ENCODE measurements at regions not wholly inside any gene's neighbourhood (a gene's known extent, or its start where the extent isn't known, plus 50 kb on each side); places are given as distances from the start of the nearest gene placed in this dataset.
"Not testable (repeated sequence)": the region's sequence is repeated elsewhere in the genome, so short reads cannot be mapped to it uniquely, and the experiment has no call there.

GRCh38 chr11:34001557-34002064 lies 49.9 kb upstream of the CAPRIN1 start:
- H3K27ac ChIP-seq = peak overlapping the region; percentile 38
- no peak for TF ChIP-seq ZFX (IDR thresholded peaks at IDR 0.05)
- TF ChIP-seq, protein P1, sequence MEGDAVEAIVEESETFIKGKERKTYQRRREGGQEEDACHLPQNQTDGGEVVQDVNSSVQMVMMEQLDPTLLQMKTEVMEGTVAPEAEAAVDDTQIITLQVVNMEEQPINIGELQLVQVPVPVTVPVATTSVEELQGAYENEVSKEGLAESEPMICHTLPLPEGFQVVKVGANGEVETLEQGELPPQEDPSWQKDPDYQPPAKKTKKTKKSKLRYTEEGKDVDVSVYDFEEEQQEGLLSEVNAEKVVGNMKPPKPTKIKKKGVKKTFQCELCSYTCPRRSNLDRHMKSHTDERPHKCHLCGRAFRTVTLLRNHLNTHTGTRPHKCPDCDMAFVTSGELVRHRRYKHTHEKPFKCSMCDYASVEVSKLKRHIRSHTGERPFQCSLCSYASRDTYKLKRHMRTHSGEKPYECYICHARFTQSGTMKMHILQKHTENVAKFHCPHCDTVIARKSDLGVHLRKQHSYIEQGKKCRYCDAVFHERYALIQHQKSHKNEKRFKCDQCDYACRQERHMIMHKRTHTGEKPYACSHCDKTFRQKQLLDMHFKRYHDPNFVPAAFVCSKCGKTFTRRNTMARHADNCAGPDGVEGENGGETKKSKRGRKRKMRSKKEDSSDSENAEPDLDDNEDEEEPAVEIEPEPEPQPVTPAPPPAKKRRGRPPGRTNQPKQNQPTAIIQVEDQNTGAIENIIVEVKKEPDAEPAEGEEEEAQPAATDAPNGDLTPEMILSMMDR (conservative IDR thresholded peaks at IDR 0.05) = no peak

DNA sequence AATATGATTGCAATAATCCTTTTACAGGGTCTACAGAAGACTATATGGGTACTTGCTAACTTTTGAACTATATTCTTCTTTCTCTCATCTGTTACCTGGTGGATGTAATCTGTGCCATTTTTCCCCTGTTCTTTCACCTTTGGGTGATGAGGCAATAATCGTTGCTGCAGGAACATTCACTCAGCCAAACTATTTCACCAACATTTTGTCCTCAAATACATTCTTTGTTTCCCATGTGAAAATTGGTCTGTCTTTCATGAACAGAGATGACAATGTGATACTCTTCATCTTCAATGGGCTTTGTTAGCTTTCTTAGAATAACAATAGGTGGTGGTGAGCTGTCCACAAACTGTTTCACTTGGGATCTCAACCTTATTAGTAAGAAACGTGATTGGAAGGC lies 52.1 kb upstream of the CAPRIN1 start:
- H3K27ac ChIP-seq = no peak overlapping the region
- TF ChIP-seq, protein P1 (conservative IDR thresholded peaks at IDR 0.05) = no peak
- TF ChIP-seq ZFX (IDR thresholded peaks at IDR 0.05) = no peak

GRCh38 chr11:33997584-33998251 lies 53.8 kb upstream of the CAPRIN1 start:
- no peak overlapping the region for H3K27ac ChIP-seq
- TF ChIP-seq, protein P1 (conservative IDR thresholded peaks at IDR 0.05) = no peak
- no peak for TF ChIP-seq ZFX (IDR thresholded peaks at IDR 0.05)

- no peak overlapping the region for H3K27ac ChIP-seq
- no peak for TF ChIP-seq ZFX (IDR thresholded peaks at IDR 0.05)
- TF ChIP-seq, protein P1 (conservative IDR thresholded peaks at IDR 0.05) = peak; percentile 90
These were observed 54.8 kb upstream of the CAPRIN1 start for GRCh38 chr11:33996498-33997454.

DNA sequence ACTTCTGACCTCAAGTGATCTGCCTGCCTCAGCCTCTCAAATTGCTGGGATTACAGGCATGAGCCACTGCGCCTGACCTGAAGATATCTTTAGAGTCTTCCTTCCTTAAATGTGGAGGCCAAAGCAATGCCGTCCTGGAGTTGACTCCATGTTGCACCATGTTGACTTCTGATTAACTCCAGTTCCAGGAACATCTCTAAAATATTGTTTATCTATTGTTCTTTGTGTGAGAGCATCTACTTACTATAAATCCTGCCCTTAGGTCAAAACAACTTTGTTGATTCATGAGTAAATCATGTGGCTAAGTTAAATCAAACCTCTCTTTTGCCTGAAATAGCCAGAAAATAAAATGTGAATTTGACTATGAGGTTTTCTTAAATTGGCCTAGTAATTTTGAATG lies 56.6 kb upstream of the CAPRIN1 start:
- TF ChIP-seq ZFX (IDR thresholded peaks at IDR 0.05) = no peak
- TF ChIP-seq, protein P1 (conservative IDR thresholded peaks at IDR 0.05) = no peak
- no peak overlapping the region for H3K27ac ChIP-seq

GRCh38 chr11:33991136-33991535 lies 60.4 kb upstream of the CAPRIN1 start:
- H3K27ac ChIP-seq = not testable (repeated sequence)

- not testable (repeated sequence) for H3K27ac ChIP-seq
These were observed 61.4 kb upstream of the CAPRIN1 start for GRCh38 chr11:33990131-33990530.

DNA sequence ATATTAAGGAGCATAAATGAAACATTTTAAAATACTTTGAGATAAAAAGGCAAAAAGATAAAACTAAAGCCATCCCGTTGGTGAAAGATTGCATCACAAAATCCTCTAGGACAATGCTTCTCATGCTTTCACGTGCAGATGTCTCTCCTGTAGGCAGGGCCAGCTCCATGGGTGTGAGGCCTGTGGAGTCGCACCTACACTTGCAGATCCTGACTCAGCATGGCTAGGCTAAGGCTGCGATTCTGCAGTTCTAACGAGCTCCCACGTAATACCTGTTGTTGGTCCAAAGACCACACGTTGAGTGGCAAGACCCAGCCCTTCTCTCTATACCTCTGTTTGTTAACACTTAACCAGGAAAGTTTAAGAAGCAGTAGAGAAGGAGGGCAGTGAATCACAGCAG lies 62.1 kb upstream of the CAPRIN1 start:
- TF ChIP-seq ZFX (IDR thresholded peaks at IDR 0.05) = no peak
- no peak overlapping the region for H3K27ac ChIP-seq

All from C4-2B (cell line).